ENCODE measurements at regions not wholly inside any gene's neighbourhood (a gene's known extent, or its start where the extent isn't known, plus 50 kb on each side); places are given as distances from the start of the nearest gene placed in this dataset.

- TF ChIP-seq, protein P1, sequence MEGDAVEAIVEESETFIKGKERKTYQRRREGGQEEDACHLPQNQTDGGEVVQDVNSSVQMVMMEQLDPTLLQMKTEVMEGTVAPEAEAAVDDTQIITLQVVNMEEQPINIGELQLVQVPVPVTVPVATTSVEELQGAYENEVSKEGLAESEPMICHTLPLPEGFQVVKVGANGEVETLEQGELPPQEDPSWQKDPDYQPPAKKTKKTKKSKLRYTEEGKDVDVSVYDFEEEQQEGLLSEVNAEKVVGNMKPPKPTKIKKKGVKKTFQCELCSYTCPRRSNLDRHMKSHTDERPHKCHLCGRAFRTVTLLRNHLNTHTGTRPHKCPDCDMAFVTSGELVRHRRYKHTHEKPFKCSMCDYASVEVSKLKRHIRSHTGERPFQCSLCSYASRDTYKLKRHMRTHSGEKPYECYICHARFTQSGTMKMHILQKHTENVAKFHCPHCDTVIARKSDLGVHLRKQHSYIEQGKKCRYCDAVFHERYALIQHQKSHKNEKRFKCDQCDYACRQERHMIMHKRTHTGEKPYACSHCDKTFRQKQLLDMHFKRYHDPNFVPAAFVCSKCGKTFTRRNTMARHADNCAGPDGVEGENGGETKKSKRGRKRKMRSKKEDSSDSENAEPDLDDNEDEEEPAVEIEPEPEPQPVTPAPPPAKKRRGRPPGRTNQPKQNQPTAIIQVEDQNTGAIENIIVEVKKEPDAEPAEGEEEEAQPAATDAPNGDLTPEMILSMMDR (IDR thresholded peaks at IDR 0.05; ENCODE audit: control insufficient read depth, extremely low read depth, insufficient read depth), result no peak
- H3K4me3 ChIP-seq (ENCODE audit: low read depth, low read length), result no peak overlapping the region
- no peak for DNase-seq (ENCODE audit: low read depth)
Measured at GRCh38 chr7:47035522-47035921, 546.4 kb downstream of the TNS3 start.

DNA sequence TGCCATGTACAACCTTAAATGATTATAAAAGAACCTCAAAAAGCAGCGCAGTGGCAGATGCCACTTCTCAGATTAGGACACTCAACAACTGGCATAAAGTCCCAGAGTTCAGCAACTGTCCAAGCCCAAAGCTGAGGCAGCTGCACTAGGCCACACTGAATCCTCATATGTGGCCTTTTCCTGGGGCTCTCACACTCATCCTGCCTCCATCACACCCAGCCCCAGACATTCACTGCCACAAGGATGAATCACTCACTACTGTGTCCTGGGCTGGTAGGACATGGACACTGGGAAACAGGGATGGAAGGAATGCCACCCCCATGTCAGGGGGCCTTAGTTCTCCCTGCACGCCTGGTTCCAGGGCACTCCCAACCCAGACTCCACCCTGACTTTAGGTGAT, 547.7 kb downstream of the TNS3 start:
- DNase-seq (ENCODE audit: low read depth), result no peak
- no peak overlapping the region for H3K4me3 ChIP-seq (ENCODE audit: low read depth, low read length)
- TF ChIP-seq, protein P1 (IDR thresholded peaks at IDR 0.05; ENCODE audit: control insufficient read depth, extremely low read depth, insufficient read depth), result no peak

- no peak overlapping the region for H3K4me3 ChIP-seq (ENCODE audit: low read depth, low read length)
- TF ChIP-seq, protein P1 (IDR thresholded peaks at IDR 0.05; ENCODE audit: control insufficient read depth, extremely low read depth, insufficient read depth), result no peak
- DNase-seq (ENCODE audit: low read depth), result no peak
Measured at GRCh38 chr7:47032536-47032908, 549.4 kb downstream of the TNS3 start.

DNA sequence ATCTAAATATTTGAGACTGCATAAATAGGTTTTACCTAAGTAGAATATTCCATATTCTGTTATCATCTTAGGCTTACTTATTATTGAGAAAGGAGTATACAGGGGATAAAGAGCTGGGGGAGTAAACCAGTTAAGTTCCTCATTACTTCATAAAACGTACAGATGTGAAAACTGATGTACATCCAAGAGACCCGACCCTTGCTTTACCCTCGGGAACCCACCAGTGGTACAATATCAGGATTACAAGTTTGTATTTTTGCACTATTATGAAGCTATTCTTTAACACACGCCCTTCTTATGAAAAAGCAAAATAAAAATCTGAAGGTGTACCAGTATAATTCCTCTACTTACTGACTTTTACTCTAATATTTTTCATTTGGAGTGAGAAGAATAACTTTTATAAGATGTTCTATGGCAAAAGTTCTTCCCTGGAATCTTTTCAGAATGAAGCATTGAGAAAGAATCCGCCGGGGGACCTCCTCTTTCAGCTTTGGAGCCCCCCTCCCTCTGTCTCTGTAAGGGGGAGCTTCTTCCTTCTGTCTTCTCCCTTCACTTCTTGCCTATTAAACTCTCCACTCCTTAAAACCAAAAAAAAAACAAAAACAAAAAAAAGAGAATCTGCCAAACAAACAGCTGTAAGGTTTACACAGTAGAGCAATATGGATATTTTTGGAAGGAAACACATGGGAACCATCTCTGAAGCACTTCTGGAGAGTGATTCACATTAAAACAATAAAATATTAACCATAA, 550.0 kb downstream of the TNS3 start:
- no peak overlapping the region for H3K4me3 ChIP-seq (ENCODE audit: low read depth, low read length)
- no peak for DNase-seq (ENCODE audit: low read depth)
- TF ChIP-seq, protein P1 (IDR thresholded peaks at IDR 0.05; ENCODE audit: control insufficient read depth, extremely low read depth, insufficient read depth), result no peak

GRCh38 chr7:47028284-47028683, 553.6 kb downstream of the TNS3 start:
- no peak overlapping the region for H3K4me3 ChIP-seq (ENCODE audit: low read depth, low read length)
- no peak for DNase-seq (ENCODE audit: low read depth)
- TF ChIP-seq, protein P1 (IDR thresholded peaks at IDR 0.05; ENCODE audit: control insufficient read depth, extremely low read depth, insufficient read depth), result no peak

DNA sequence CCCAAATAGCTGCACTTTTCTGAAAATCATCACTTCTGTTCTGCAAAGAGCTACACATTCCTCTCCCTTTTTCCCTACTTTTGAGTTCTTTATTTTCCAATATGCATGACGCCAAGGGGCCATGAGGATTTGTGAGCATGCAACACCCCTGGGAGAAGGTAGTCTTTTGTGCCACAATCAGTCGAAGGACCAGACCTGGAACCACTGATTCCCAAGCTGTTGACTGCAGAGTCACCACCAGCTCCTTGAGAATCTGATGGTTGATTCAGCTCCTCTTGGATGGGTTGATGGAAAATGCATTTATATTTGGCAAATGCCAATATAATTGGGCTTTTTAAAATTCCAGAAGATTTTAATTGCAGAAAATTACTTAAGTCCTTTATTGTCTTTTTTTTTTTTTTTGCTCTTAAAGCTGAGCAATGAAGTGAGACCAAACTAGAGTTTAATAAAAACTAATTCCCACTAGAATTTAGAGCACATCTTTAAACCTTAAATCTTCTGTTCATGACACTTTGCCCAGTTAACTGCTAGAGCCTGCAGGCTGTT, 554.1 kb downstream of the TNS3 start:
- no peak for DNase-seq (ENCODE audit: low read depth)
- H3K4me3 ChIP-seq (ENCODE audit: low read depth, low read length), result no peak overlapping the region
- TF ChIP-seq, protein P1 (IDR thresholded peaks at IDR 0.05; ENCODE audit: control insufficient read depth, extremely low read depth, insufficient read depth), result no peak
